CD4-positive, CD25-positive, alpha-beta regulatory T cell (primary cell): ENCODE measurements at regions not wholly inside any gene's neighbourhood (a gene's known extent, or its start where the extent isn't known, plus 50 kb on each side); places are given as distances from the start of the nearest gene placed in this dataset.

Experiments used
- ATAC-seq, 2 donors: fragments of 150-1000 bp; cut with Tn5 transposase; one replicate each; pipeline ENCODE4 v1.10.0; 2021; ENCODE audit warnings: low read depth in 2 of 2, moderate number of reproducible peaks in 2 of 2, moderate library complexity in 1 of 2
- DNase-seq, 3 donors: peaks; one replicate each; pipeline versions ENCODE4 v3.0.0 to v3.0.0-alpha.2; 2012 to 2022; ENCODE audit warnings: mixed read lengths in 1 of 3
- H3K27ac ChIP-seq: one replicate; pipeline ENCODE4 v1.7.0; 2013; ENCODE audit warnings: mild to moderate bottlenecking, low read length; ENCODE audit not compliant: insufficient read depth, poor library complexity, severe bottlenecking
- H3K27me3 ChIP-seq: one replicate; pipeline ENCODE4 v1.7.0; 2013; ENCODE audit warnings: low read length; ENCODE audit not compliant: control insufficient read depth, insufficient read depth
- H3K36me3 ChIP-seq: one replicate; pipeline ENCODE4 v1.7.0; 2013; ENCODE audit warnings: mild to moderate bottlenecking, low read length, moderate library complexity; ENCODE audit not compliant: control insufficient read depth, insufficient read depth
- H3K4me1 ChIP-seq: 2 replicates; pipeline ENCODE4 v1.7.0; 2013; ENCODE audit warnings: mild to moderate bottlenecking, low read length; ENCODE audit not compliant: insufficient read depth, control insufficient read depth, poor library complexity, severe bottlenecking
- H3K4me3 ChIP-seq: one replicate; pipeline ENCODE4 v1.7.0; 2013; ENCODE audit warnings: low read depth, mild to moderate bottlenecking, low read length, moderate library complexity
- H3K9me3 ChIP-seq, 2 experiments: 1 replicate in 1 of 2; 2 replicates in 1 of 2; pipeline ENCODE4 v1.7.0; 2013; ENCODE audit warnings: low read length in 2 of 2, mild to moderate bottlenecking in 1 of 2, moderate library complexity in 1 of 2; ENCODE audit not compliant: control insufficient read depth in 2 of 2
- H3K27ac Mint-ChIP-seq, 3 donors: one replicate each; pipeline ENCODE4 v1.8.0; 2020 to 2022; ENCODE audit warnings: mild to moderate bottlenecking in 3 of 3, mixed read lengths in 3 of 3, moderate library complexity in 2 of 3
- H3K27me3 Mint-ChIP-seq: one replicate; pipeline ENCODE4 v1.8.0; 2022; ENCODE audit warnings: mild to moderate bottlenecking, mixed read lengths
- H3K36me3 Mint-ChIP-seq: one replicate; pipeline ENCODE4 v1.8.0; 2020; ENCODE audit warnings: mixed read lengths
- H3K4me1 Mint-ChIP-seq, 4 donors: one replicate each; pipeline ENCODE4 v1.8.0; 2020 to 2022; ENCODE audit warnings: mixed read lengths in 4 of 4, mild to moderate bottlenecking in 1 of 4
- H3K4me3 Mint-ChIP-seq, 4 donors: one replicate each; pipeline ENCODE4 v1.8.0; 2020 to 2022; ENCODE audit warnings: mild to moderate bottlenecking in 4 of 4, mixed read lengths in 4 of 4, moderate library complexity in 3 of 4
- H3K9me3 Mint-ChIP-seq, 7 donors: one replicate each; pipeline ENCODE4 v1.8.0; 2020 to 2022; ENCODE audit warnings: mixed read lengths in 7 of 7, mild to moderate bottlenecking in 3 of 7, moderate library complexity in 2 of 7

DNA sequence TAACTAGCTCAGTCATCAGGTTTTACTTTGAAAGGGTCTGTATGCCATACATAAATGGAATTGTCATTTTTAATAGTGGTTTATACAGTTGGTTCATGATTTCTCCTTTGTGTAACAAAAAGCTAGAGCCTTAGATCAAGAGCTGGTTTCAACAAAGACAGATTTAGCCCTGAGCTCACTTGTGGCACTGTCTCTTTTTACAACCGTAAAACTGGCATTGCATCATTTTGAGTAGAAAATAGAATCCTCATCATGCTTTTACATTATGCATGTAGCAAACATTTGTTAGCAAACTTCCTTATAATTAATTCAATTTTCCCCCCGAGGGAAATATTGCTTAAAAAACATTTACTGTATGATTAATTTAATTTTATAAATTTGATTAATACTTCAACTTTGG is 1871.5 kb downstream of the ARAP2 start:
- Mint-ChIP-seq H3K36me3 (no peaks in the 10 kb centered on the region), H3K27me3 (no peaks in the 10 kb centered on the region), H3K4me1 (no peaks in the 10 kb centered on the region), H3K27ac (no peak overlapping the region), H3K4me3 (no peak overlapping the region), H3K9me3 (peaks cover 0 to 7% (median 4%) of the 10 kb centered on the region in 7 donors)
- ATAC-seq (no peak), DNase-seq (no peak)
- no peak overlapping the region for H3K4me3 ChIP-seq
- no peaks in the 10 kb centered on the region for H3K9me3 ChIP-seq
- H3K27me3 ChIP-seq = no peaks in the 10 kb centered on the region
- H3K36me3 ChIP-seq = no peaks in the 10 kb centered on the region
- no peaks in the 10 kb centered on the region for H3K4me1 ChIP-seq
- H3K27ac ChIP-seq = no peak overlapping the region

DNA sequence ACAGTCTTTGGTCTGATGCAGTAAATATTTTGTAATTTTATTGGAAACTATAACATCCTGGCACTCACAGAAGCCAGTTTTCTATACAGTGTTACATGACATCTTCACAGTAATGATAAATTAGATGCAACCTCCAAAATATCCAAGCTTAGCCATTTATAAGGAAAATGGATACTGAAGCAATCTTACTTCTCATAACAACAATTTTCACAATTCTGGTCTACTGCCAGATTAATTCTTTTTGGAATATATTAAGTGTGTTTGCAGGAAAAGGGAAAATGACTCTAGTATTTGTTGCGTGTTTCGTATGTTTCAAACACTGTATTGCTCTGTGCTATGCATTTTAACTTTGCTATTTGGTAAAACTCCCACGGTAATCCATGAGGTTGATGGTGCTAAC is 1870.9 kb downstream of the ARAP2 start:
- Histone ChIP-seq H3K36me3 (no peaks in the 10 kb centered on the region), H3K27me3 (no peaks in the 10 kb centered on the region), H3K4me3 (no peak overlapping the region), H3K4me1 (no peaks in the 10 kb centered on the region), H3K27ac (no peak overlapping the region), H3K9me3 (no peaks in the 10 kb centered on the region)
- DNase-seq = no peak
- Mint-ChIP-seq H3K9me3 (peaks cover 0 to 9% (median 4%) of the 10 kb centered on the region in 7 donors), H3K27ac (no peak overlapping the region), H3K4me3 (no peak overlapping the region), H3K4me1 (no peaks in the 10 kb centered on the region), H3K36me3 (no peaks in the 10 kb centered on the region), H3K27me3 (no peaks in the 10 kb centered on the region)
- no peak for ATAC-seq

DNA sequence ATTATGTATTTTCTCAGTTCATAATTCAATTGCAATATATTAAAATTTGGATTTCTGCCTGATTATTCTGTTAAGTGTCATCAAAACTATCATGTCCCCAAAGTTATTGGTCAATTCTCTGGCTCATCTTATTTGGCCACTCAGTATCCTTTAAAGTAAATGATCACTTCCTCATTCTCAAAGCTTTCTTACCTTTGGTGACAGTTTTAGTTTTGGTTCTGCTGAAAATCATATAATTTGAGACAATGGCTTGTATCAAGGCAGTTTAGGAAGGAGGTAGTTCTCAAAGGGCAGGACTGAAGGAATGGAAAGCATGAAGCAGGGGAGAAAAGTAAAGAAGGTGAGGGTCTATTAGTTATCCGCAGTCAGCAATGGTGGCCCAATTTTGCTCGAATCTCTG is 1832.1 kb downstream of the ARAP2 start:
- H3K4me3 ChIP-seq = no peak overlapping the region
- peaks cover 6 to 14% of the 10 kb centered on the region in 2 experiments for H3K9me3 ChIP-seq
- H3K4me1 ChIP-seq = no peaks in the 10 kb centered on the region
- no peak overlapping the region for H3K4me3 Mint-ChIP-seq
- no peaks in the 10 kb centered on the region for H3K4me1 Mint-ChIP-seq
- H3K27me3 ChIP-seq = no peaks in the 10 kb centered on the region
- no peak overlapping the region for H3K27ac ChIP-seq
- DNase-seq (no peak), ATAC-seq (no peak)
- no peaks in the 10 kb centered on the region for H3K27me3 Mint-ChIP-seq
- no peaks in the 10 kb centered on the region for H3K36me3 Mint-ChIP-seq
- H3K9me3 Mint-ChIP-seq = peaks cover 0 to 26% (median 8%) of the 10 kb centered on the region in 7 donors
- no peak overlapping the region for H3K27ac Mint-ChIP-seq
- no peaks in the 10 kb centered on the region for H3K36me3 ChIP-seq

DNA sequence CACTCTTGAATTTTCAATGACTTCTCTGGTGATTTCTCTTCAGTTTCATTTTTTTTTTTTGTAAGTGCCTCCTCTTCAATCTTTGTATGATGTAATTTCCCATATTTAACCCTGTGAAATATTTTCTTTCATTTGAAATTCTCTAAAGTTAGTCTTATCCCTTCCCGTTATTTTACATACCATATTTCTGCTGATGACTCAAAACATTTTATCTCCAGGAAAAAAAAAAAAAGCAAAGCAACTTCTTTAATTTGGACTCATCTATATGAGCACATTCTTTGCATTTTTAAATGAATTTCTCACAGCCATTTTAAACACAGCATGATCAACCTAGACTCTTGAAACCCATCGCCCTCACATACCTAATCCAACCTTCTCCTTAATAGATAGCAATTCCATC is 1831.4 kb downstream of the ARAP2 start:
- no peak overlapping the region for H3K27ac ChIP-seq
- no peaks in the 10 kb centered on the region for H3K27me3 Mint-ChIP-seq
- H3K36me3 ChIP-seq = no peaks in the 10 kb centered on the region
- ATAC-seq (no peak), DNase-seq (no peak)
- no peaks in the 10 kb centered on the region for H3K36me3 Mint-ChIP-seq
- peaks cover 6 to 14% of the 10 kb centered on the region in 2 experiments for H3K9me3 ChIP-seq
- no peaks in the 10 kb centered on the region for H3K27me3 ChIP-seq
- no peak overlapping the region for H3K27ac Mint-ChIP-seq
- peaks cover 0 to 30% (median 8%) of the 10 kb centered on the region in 7 donors for H3K9me3 Mint-ChIP-seq
- no peaks in the 10 kb centered on the region for H3K4me1 Mint-ChIP-seq
- no peaks in the 10 kb centered on the region for H3K4me1 ChIP-seq
- H3K4me3 Mint-ChIP-seq = no peak overlapping the region
- no peak overlapping the region for H3K4me3 ChIP-seq

DNA sequence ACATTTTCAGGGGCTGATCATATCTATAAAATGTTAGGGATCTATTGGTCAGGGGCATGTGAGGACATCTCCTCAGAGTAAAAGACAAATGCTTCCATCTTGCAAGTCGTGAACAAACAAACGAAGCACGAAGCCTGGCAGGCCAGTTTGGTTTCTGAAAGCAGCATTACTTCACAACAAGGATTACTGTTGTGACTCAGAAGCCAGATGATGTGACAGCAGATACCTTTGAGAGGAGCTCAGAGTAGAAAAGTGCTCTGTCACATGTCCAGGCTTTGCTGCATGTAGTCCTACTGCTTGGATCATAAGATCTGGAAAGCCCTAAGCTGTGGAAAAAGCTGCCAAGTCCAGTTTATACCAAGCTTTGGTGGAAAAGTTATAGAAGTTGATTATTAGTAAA is 1827.2 kb downstream of the ARAP2 start:
- no peak overlapping the region for H3K4me3 Mint-ChIP-seq

DNA sequence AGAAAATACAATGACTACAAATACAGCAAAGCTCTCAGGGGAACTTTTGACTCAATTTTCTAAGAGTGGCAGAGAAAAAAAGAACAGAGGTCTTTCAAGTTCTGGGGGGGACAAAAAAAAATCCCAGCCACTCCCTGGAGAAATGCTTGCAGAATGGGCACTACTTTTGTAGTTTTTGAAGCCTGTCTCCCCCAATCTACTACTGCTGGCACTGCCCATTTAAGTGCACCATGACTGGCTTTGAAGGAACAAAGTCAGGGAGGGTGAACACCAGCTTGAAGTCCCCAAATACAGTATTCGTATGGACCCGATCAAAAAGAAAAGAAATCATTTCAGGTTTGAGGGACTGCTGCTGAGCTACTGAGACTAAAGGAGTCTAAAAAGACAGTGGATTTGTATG is 1824.4 kb downstream of the ARAP2 start:
- Mint-ChIP-seq H3K4me1 (no peaks in the 10 kb centered on the region), H3K36me3 (no peaks in the 10 kb centered on the region), H3K27ac (no peak overlapping the region), H3K27me3 (no peaks in the 10 kb centered on the region), H3K4me3 (no peak overlapping the region), H3K9me3 (peaks cover 0 to 15% (median 4%) of the 10 kb centered on the region in 7 donors)
- Histone ChIP-seq H3K4me1 (no peaks in the 10 kb centered on the region), H3K9me3 (peaks cover 2 to 4% of the 10 kb centered on the region in 2 experiments), H3K27me3 (no peaks in the 10 kb centered on the region), H3K27ac (no peak overlapping the region), H3K4me3 (no peak overlapping the region), H3K36me3 (no peaks in the 10 kb centered on the region)
- DNase-seq (no peak), ATAC-seq (no peak)

More for the DNA sequence above, 1827.2 kb downstream of the ARAP2 start:
- Histone ChIP-seq H3K4me1 (no peaks in the 10 kb centered on the region), H3K27ac (no peak overlapping the region), H3K36me3 (no peaks in the 10 kb centered on the region), H3K4me3 (no peak overlapping the region), H3K27me3 (no peaks in the 10 kb centered on the region), H3K9me3 (peaks cover 4% of the 10 kb centered on the region in 2 experiments)
- Mint-ChIP-seq H3K36me3 (no peaks in the 10 kb centered on the region), H3K27ac (no peak overlapping the region), H3K9me3 (peaks cover 0 to 13% (median 6%) of the 10 kb centered on the region in 7 donors), H3K27me3 (no peaks in the 10 kb centered on the region), H3K4me1 (no peaks in the 10 kb centered on the region)
- ATAC-seq (no peak), DNase-seq (no peak)

DNA sequence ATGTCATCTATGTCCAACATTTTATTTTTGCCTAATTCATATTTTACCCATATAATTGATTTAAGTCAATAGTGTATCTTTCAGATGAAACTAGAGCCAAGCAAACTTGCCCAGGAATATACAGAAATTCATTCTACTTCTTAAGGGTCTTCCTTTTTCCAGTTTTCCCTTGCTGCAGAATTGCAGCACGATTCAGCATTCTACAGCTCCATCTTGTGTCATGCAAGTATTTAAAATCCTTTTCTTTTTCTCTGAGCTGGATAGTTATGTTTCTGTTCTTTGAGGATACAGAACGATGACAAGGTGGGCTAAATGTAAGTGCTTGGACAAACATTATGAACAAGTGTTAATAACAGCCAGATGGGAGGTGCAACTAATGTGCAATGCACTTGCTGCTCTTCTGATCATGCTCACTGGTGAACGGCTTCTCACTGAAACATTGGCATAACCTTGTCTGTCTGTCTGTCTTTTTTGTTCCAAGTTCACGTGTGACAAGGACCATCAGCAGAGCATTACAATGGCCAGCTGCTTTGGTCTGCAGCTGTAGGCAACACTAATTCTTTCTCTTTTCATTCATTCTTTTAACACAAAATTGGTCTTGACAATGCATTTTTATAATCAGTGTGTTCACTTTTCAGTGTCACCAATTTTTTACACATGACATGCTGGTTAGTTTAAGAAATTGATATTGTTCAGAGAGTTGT is 1821.7 kb downstream of the ARAP2 start:
- Mint-ChIP-seq H3K27me3 (no peaks in the 10 kb centered on the region), H3K9me3 (peaks cover 0 to 15% (median 4%) of the 10 kb centered on the region in 7 donors), H3K36me3 (no peaks in the 10 kb centered on the region), H3K4me3 (no peak overlapping the region), H3K4me1 (no peaks in the 10 kb centered on the region), H3K27ac (no peak overlapping the region)
- Histone ChIP-seq H3K36me3 (no peaks in the 10 kb centered on the region), H3K4me1 (no peaks in the 10 kb centered on the region), H3K4me3 (no peak overlapping the region), H3K9me3 (peaks cover 0 to 4% of the 10 kb centered on the region in 2 experiments), H3K27ac (no peak overlapping the region), H3K27me3 (no peaks in the 10 kb centered on the region)
- ATAC-seq (no peak), DNase-seq (no peak)

DNA sequence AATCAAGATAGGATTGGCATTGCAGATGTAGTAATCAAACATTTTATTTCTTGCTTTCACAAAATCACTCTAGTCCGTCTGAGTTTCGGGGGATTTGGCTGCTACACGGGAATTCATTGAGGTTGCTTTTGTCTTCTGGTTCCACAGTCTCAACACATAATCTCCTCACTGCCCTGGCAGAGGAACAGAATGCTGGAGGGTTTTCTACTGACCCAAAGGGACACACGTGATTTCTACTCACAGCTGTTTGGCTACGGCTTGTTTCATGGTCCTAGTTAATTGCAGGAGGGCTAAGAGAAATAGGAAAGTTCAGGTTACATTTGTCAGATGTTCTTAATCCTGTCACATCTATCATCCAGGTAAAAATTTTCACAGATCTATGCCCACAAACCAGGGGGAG is 1811.6 kb downstream of the ARAP2 start:
- H3K27ac Mint-ChIP-seq = no peak overlapping the region
- Histone ChIP-seq H3K9me3 (no peaks in the 10 kb centered on the region), H3K4me3 (no peak overlapping the region), H3K27me3 (no peaks in the 10 kb centered on the region), H3K36me3 (no peaks in the 10 kb centered on the region), H3K4me1 (no peaks in the 10 kb centered on the region), H3K27ac (no peak overlapping the region)
- H3K27me3 Mint-ChIP-seq = no peaks in the 10 kb centered on the region
- peaks cover 0 to 17% (median 7%) of the 10 kb centered on the region in 7 donors for H3K9me3 Mint-ChIP-seq
- H3K4me1 Mint-ChIP-seq = no peaks in the 10 kb centered on the region
- H3K4me3 Mint-ChIP-seq = no peak overlapping the region
- H3K36me3 Mint-ChIP-seq = no peaks in the 10 kb centered on the region
- DNase-seq (no peak), ATAC-seq (no peak)
